GM19328 (cell line): ENCODE measurements at regions not wholly inside any gene's neighbourhood (a gene's known extent, or its start where the extent isn't known, plus 50 kb on each side); places are given as distances from the start of the nearest gene placed in this dataset.
"Not testable (repeated sequence)": the region's sequence is repeated elsewhere in the genome, so short reads cannot be mapped to it uniquely, and the experiment has no call there.

ENCODE experiments used
- ATAC-seq: cut with Tn5 transposase; IDR thresholded peaks from one replicate; pipeline ENCODE4 v1.9.1; 2021; ENCODE audit warnings: mild to moderate bottlenecking, moderate library complexity; ENCODE audit not compliant: unreplicated experiment

DNA sequence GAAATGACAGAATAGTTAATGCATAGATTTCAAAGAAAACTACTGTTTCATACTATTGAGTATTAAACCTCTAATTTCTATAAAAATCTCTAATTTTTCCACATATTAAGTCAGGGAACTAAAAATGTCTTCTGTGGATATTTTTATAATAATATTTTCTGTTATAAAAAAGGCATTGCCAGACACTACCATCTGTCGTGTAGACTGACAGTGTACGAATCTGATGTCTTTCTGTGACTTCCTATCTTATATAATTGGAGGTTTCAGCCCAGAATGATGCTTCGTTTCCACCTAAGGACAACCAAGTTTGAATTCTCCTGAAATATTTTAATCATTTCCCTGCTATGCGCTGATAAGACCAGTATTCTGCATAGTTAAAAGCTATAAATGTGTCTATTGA, 456.6 kb upstream of the ARRDC3 start:
- ATAC-seq: no peak

DNA sequence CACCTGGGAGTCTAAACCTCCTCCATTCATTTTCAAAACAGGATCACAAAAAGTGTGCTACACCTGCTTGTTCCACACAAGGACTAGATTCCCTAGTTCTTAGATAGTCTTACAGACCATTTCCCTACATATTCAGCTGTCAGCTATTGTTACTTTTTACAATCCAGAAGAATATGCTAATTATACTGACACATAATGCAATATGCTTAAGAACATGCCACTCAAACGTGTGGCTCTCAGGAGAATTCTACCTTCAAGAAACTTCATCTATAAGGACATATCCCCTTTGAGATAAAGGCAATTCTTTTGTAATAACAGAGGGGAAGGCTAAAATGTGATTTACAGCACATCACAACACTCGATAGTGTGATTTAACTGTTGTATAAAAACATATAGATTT, 456.1 kb upstream of the ARRDC3 start:
- ATAC-seq: no peak

DNA sequence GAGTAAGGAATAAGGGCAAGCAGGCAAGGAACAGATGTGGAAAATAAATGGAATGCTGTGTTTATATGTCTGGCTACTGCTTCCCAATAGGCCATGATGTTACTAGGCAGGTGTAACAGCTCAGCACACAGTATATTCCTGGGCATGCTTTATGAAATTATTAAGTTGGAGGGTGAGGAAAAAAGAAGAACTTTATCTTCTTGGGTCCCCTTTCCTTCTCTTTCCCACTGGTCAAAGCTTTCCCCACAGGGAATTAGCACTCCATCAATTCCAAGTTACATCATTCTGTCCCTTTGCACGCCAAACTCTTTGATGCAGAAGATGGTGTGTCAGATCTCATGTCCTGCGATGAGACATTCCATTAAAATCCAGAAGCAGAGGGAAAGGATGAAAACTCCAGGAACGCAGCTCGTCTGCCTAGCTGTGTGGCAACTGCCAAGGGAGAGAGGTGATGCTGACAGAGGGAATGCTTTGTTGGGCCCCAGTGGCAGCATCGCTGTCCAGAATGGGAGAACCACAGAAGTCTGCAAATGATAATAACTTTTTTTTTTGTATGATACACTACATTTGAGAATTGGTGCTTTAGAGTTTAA, 447.3 kb upstream of the ARRDC3 start:
- no peak for ATAC-seq

DNA sequence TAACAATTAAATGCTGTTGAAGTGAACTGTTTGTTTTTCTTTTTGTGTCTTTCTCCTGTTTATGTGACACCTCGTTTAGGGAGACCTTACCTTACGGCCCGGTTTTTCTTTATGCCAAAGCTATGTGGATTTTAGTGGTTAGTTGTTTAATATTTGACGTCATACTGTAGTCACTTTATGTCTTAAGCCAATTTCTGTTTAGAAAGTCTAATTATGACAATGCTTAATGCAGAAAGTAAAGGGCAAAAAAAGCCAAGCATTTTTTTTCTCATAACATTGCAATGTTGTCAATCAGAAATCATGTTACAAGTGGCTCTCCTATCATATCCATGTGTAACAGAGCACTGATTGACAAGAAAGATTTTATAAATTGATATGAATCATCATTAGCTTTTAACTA, 442.5 kb upstream of the ARRDC3 start:
- ATAC-seq: no peak

DNA sequence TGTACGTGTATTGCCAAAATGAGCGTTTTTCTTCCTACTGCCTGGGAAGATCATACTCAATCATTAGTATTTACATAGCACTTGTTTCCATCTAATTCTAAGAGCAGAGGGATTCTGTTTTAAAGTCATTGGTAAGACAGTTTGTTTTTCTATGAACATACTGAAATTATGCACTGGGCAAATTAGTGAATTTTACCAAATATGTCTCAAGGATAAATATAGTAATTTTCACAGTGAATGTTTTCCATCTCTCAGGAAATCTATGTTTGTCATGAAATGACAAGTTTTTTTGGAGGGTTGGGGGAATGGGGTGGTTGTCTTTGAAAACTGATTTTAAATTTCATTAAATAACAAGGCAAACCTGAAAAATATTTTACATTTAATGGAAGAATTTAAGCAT, 441.3 kb upstream of the ARRDC3 start:
- no peak for ATAC-seq

DNA sequence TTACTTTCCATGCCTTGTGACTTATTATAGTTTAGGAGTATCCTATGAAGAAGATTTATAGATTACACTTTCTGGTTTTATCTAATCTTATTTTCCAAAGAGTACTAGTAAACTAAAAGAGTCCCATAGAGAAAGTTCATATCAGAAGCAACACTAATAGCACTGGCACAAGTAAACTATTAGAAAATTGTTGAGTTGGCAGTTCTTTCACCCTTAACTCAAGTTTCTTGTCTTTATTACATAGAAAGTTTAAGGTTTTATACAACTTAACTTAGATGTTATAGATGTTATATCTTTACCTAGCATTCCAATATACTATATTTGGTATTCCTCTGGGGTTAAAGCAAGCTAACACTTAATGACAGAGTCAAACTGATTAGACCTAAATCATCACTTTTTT, 437.8 kb upstream of the ARRDC3 start:
- ATAC-seq: no peak

DNA sequence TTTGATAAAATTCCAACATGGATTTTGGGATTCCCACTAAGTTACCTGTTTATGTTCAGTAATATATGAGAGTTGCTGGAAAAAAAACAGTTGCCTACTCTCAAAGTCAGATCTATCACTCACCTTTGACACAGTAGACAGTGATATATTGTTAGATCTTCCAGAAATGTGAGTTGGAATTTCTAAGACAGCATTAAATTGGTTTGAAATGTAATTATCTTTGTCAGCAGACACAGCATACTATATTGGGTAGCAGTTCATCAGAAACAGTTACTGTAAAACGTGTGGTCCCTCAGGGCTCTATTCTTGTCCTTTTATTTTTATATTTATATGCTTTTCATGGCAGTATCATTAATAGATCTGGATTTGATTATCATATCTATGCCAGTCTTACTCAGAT, 433.6 kb upstream of the ARRDC3 start:
- ATAC-seq: no peak

DNA sequence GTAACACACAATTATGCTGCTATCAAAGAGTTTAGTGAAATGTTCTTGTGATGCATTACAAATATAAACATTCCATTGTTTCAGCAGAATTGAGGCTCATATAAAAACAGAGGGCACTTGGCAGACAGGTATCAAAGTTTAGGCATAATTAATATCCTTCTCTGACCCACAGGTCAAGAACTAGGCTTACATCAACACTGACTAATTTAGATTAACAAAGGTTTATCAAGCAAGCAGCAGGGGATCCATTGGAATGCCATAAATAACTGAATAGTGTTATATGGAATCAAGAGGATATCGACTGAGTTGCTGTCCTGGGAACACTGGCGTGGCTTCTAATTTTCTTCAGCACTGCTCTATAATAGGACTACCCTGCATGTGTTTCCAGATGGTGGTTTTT, 414.5 kb upstream of the ARRDC3 start:
- no peak for ATAC-seq

DNA sequence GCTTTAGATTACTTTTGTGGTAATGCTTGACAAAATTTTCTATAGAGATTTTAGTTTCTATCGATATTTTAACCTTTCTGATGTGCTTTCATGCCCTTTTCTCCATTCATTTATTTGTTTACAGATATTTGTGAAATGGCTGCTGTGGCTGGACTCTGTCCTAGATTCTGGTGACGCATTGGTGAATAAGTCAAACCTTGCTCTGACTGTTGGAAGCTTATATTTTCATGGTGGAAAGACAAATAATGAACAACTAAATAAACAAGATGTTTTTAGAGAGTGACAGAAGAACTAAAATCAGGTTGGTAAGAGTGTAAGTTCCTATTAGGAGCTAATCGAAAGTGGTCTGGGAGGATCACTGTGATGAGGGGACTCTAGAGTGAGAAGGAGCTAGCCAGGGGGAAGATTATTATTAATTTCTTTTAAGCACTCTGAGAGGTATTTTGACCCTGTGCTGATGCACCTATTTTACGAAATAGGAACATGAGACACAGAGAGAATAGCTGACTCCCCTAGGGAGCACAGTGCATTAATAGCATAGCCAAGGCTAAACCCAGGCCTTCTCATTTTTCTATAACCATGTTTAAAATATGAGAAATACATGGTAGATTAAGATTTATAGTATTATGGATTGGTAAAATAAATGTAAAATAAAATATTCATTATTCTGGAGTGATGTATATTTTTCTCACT, 411.9 kb upstream of the ARRDC3 start:
- no peak for ATAC-seq

DNA sequence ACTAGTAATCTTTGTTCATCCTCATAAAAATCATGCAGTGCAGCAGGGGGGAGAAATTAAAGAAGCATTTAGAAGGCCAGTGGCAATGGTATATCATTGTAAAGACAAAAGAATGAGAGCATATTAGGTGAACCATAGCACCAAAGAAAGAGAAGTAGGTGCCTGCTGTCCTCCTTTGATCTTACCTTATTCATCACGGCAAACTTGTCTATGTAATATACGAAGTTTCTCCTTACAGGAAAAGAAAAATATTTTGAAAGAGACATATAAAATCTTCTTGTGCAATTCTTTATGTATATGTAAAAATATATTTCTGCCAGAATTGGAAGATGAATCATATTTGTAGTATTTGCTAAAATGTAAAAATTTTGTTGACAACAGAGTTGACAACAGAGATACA, 411.3 kb upstream of the ARRDC3 start:
- no peak for ATAC-seq

DNA sequence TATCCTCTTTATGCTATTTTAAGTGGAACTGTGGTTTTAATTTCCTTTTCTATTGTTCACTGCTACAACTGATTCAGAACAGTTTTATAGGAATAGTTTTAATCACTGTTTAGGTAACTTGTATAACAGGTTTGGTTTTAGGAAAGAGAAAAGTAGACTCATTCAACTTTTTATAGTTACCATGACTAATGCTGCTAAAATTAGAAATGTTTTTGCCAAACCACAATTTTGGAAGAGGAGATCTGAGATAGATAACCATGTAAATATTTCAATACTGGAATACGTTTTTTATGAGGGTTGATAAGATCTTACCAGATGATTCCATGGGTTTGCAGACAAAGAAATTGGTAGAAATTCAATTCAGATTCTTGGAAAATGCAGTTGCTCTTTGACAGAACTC, 404.6 kb upstream of the ARRDC3 start:
- no peak for ATAC-seq

DNA sequence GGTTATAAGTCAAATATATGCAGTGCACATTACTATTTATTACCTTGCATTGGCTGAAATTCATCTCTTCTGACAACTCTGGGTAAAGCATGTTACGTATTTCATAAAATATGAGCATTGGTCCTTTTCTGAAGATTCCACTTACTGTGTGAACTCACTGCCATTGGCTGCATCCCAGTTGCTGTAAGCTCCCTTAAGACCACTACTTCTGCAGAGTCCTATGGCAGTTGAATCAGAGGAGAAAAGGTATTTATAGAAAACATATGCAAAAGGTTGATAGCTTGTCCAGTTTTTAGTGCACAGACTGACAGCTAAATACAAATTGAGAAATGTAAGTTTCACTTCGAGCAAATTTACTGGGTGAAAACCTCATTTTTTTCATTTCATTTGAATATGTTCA, 394.6 kb upstream of the ARRDC3 start:
- ATAC-seq: no peak

DNA sequence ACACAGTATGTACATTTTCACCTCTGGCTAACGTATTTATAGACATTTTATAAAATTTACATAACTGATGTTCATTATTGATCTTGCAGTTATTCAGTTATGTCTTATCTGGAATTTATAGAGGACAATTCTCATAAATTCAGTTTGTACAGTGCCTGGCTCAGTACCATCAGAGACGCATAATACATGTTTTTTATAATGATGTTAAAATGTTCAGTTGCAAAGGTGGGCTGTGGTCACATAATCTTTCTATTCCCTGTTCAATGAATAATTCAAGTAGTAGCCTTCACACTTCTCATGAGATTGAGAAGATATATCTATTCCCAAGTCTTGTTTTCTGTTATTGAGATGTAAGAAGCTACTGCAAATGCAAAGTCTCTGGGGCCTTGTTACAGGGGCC, 393.1 kb upstream of the ARRDC3 start:
- no peak for ATAC-seq

DNA sequence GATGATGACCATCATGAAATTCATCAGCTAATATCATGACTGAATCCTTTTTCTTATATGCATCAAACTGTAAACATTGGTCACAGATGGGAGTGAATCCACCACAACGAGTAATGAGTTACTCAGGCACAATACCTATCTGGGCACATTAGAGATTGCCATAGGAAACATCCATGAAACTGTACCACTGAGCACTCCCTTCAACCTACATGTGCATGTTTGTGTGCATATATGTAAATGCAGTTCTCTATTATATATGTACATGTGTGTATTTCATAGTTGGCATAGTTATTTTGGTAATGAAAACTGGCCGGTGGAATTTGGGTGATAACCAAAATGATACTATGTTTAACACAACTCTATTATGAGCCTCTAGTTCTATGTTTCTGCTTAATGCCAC, 387.3 kb upstream of the ARRDC3 start:
- ATAC-seq: no peak

DNA sequence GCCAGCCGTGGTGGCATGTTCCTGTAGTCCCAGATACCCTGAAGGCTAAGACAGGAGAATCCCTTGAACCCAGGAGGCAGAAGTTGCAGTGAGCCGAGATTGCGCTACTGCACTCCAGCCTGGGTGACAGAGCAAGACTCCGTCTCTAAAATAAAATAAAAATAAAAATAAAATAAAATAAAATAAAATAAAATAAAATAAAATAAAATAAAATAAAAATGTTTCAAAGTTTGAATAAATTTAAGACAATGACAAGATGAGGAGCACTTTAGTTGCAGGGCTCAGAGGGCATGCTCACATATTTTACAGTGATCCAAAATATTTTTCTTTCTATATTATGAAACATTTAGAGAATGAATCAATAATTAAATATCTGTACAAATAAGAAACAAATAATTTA, 374.3 kb upstream of the ARRDC3 start:
- not testable (repeated sequence) for ATAC-seq

DNA sequence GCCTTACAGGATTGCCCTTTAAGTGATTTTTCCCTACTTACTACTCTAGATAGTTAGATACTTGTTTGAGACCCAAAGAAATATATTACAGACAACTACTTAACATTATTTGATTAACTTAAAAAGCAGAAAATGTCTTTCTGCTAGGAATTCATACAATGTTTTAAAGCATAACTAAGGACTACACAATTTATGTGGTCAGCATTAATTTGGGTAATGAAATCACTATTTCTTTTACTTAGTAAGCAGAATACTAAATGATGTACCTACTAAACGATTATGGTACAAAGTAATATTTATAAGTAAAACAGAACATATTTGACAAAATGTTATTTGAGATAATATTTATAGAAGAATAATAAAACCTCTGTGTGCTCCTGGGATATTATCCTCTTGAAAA, 371.9 kb upstream of the ARRDC3 start:
- ATAC-seq: no peak

DNA sequence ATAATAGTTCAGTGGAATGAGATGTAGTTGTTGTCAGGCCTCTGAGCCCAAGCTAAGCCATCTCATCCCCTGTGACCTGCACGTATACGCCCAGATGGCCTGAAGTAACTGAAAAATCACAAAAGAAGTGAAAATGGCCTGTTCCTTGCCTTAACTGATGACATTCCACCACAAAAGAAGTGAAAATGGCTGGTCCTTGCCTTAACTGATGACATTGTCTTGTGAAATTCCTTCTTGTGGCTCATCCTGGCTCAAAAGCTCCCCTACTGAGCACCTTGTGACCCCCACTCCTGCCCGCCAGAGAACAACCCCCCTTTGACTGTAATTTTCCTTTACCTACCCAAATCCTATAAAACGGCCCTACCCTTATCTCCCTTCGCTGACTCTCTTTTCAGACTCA, 361.4 kb upstream of the ARRDC3 start:
- ATAC-seq: not testable (repeated sequence)

DNA sequence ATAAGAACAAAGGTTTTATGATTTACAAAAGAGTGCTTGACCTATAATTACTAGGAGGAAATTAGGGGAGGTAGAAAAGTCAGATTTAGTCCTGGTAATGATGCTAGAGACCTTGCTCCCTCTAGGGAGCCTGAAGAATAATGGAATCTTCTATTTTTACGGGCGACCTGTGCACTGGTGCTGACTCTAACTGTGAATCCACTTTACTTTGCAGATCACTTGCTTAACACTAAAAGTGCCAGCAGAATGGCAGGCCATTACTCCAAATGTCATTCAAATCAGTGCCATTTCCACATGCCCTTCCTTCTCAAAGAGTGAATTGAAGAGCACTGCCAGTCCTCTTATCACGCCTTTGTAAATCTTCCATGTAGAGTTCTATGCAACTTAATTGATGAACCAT, 359.4 kb upstream of the ARRDC3 start:
- ATAC-seq: no peak

DNA sequence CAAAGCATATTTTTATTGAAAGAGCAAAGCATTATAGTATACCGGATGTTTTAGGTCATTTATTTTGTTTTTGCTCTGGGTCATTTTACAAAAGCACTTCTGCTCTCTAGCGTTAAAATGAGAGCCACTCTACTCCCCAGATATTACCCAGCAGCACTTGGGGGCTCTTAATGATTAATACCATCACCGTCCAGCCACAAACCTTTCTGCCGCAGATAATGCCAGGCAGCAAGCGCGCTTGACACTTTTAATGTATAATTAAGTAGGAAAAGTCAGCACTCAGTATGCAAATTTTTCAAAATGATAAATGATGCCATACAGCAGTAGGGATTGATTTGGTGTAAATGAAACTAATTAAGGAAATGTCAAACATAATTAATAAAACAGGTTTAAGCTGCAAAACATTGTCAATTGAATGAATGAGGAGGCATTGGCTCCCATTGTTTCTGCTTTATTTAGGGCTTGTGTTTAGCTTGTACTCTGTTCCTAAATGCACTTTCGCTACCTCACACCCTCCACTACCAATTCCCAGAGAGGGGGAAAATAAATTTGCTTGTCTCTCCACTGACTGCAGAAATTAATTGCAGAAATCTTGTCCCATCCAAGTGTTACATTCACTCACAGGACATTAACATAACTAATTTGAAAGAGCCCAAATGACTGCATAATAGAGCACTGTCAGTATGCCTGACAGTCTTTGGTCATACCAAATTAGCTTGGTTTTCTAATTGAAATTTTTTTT, 358.8 kb upstream of the ARRDC3 start:
- ATAC-seq: no peak

DNA sequence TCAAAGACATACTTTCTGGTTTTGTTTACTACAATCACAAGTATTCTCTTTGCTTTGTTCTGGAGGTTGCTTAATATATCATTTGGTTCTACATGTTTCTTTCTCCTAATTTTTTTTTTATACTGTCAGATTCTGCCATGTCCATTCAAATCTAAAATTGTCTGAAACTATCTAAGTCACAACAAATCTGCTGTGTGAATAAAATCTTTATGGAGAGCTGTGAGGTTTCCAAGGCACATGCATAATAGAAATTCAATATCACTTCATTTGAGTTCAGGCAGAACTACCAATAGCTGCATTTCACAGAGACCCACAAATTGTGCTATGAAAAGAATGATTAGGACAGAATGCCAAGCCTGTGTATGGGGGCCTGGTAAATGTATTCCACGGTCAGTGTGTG, 346.9 kb upstream of the ARRDC3 start:
- ATAC-seq: no peak

DNA sequence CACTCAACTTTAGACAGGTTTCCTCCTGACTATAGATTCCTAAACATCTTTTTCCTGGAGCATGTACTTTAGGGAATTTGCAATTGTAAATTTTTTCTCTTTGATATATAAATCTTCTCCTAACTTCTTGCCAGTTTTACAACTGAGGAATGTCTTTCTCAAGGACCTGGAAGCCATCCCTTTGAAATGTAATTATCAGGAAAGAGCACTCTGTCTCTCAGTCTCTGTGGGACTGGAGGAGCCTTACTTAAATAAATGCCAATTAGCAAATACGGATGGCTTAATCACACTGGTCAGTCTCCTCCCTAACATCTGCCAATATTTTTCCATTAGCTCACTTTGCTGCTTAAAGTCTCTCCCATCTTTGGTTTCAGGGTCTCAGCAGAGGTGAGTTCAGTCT, 344.3 kb upstream of the ARRDC3 start:
- no peak for ATAC-seq

DNA sequence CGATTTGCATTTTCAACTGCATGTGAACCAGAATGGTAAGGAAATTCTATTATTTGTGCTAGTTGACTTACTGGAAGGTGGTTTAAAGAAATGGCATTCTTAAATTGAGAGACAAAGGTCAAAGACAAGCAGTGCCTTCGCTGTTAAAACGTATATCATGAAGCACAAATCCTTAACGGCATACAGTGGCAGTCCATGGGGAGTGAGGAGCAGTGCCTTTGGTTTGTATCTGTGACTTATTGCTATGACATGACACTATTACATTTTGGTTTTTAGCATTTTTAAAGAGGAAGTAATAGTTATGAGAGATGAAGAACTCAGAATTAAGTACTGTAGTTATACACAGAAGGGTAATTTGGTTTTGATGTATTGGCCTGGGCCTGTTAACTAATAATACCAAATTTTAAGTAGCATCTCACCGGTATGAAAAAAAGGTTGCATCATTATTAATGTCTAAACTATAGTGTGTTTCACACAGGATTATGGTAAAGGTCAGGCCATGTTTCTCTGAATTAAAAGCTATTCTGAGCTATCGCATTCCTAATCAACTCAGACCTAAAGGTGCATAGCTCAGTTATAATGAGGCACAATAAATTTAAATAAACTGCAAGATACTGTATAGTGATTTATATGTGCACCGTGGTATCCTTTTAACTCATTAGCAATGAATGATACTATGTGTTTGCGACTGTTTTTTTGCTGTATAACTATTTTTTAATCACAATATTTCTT, 339.8 kb upstream of the ARRDC3 start:
- no peak for ATAC-seq
